ENCODE measurements at regions not wholly inside any gene's neighbourhood (a gene's known extent, or its start where the extent isn't known, plus 50 kb on each side); places are given as distances from the start of the nearest gene placed in this dataset.

- H3K27ac Mint-ChIP-seq, result no peak overlapping the region
- no peaks in the 10 kb centered on the region for H3K36me3 Mint-ChIP-seq (ENCODE audit: low read depth)
- H3K4me3 Mint-ChIP-seq, result no peak overlapping the region
- no peaks in the 10 kb centered on the region for H3K9me3 ChIP-seq (ENCODE audit: control insufficient read depth, low read length, poor library complexity, severe bottlenecking)
- DNase-seq (no peak), ATAC-seq (no peak)
- no peaks in the 10 kb centered on the region for H3K27me3 Mint-ChIP-seq
- no peaks in the 10 kb centered on the region for H3K4me1 Mint-ChIP-seq
Observed at GRCh38 chr3:159127021-159127392, 325.2 kb downstream of the MFSD1 start.

- no peak overlapping the region for H3K4me3 Mint-ChIP-seq
- H3K9me3 ChIP-seq (ENCODE audit: control insufficient read depth, low read length, poor library complexity, severe bottlenecking), result no peaks in the 10 kb centered on the region
- no peaks in the 10 kb centered on the region for H3K27me3 Mint-ChIP-seq
- no peaks in the 10 kb centered on the region for H3K36me3 Mint-ChIP-seq (ENCODE audit: low read depth)
- DNase-seq (no peak), ATAC-seq (no peak)
- no peaks in the 10 kb centered on the region for H3K4me1 Mint-ChIP-seq
- no peak overlapping the region for H3K27ac Mint-ChIP-seq
Observed at GRCh38 chr3:159128628-159129027, 326.8 kb downstream of the MFSD1 start.

- no peaks in the 10 kb centered on the region for H3K9me3 ChIP-seq (ENCODE audit: control insufficient read depth, low read length, poor library complexity, severe bottlenecking)
- H3K27ac Mint-ChIP-seq, result no peak overlapping the region
- no peak for DNase-seq
- H3K4me1 Mint-ChIP-seq, result no peaks in the 10 kb centered on the region
- no peak overlapping the region for H3K4me3 Mint-ChIP-seq
- no peaks in the 10 kb centered on the region for H3K36me3 Mint-ChIP-seq (ENCODE audit: low read depth)
- ATAC-seq, result no peak
- no peaks in the 10 kb centered on the region for H3K27me3 Mint-ChIP-seq
Observed at GRCh38 chr3:159130108-159130507, 328.3 kb downstream of the MFSD1 start.

GRCh38 chr3:159131376-159131775 is 329.5 kb downstream of the MFSD1 start:
- H3K9me3 ChIP-seq (ENCODE audit: control insufficient read depth, low read length, poor library complexity, severe bottlenecking), result no peaks in the 10 kb centered on the region
- H3K36me3 Mint-ChIP-seq (ENCODE audit: low read depth), result no peaks in the 10 kb centered on the region
- no peak for DNase-seq
- no peaks in the 10 kb centered on the region for H3K4me1 Mint-ChIP-seq
- no peaks in the 10 kb centered on the region for H3K27me3 Mint-ChIP-seq
- H3K4me3 Mint-ChIP-seq, result no peak overlapping the region
- no peak for ATAC-seq
- H3K27ac Mint-ChIP-seq, result no peak overlapping the region

GRCh38 chr3:159137949-159138348 is 336.1 kb downstream of the MFSD1 start:
- Mint-ChIP-seq H3K4me1 (no peaks in the 10 kb centered on the region), H3K36me3 (ENCODE audit: low read depth) (no peaks in the 10 kb centered on the region), H3K4me3 (no peak overlapping the region), H3K27ac (no peak overlapping the region), H3K27me3 (no peaks in the 10 kb centered on the region)
- DNase-seq (no peak), ATAC-seq (no peak)
- H3K9me3 ChIP-seq (ENCODE audit: control insufficient read depth, low read length, poor library complexity, severe bottlenecking), result no peaks in the 10 kb centered on the region

GRCh38 chr3:159139326-159139725 is 337.5 kb downstream of the MFSD1 start:
- H3K4me1 Mint-ChIP-seq, result no peaks in the 10 kb centered on the region
- no peak overlapping the region for H3K4me3 Mint-ChIP-seq
- no peaks in the 10 kb centered on the region for H3K36me3 Mint-ChIP-seq (ENCODE audit: low read depth)
- no peak overlapping the region for H3K27ac Mint-ChIP-seq
- H3K27me3 Mint-ChIP-seq, result no peaks in the 10 kb centered on the region
- no peaks in the 10 kb centered on the region for H3K9me3 ChIP-seq (ENCODE audit: control insufficient read depth, low read length, poor library complexity, severe bottlenecking)
- DNase-seq (no peak), ATAC-seq (no peak)

GRCh38 chr3:159144472-159144871 is 342.6 kb downstream of the MFSD1 start:
- Mint-ChIP-seq H3K36me3 (ENCODE audit: low read depth) (no peaks in the 10 kb centered on the region), H3K27ac (no peak overlapping the region), H3K4me1 (no peaks in the 10 kb centered on the region), H3K4me3 (no peak overlapping the region), H3K27me3 (no peaks in the 10 kb centered on the region)
- no peaks in the 10 kb centered on the region for H3K9me3 ChIP-seq (ENCODE audit: control insufficient read depth, low read length, poor library complexity, severe bottlenecking)
- no peak for ATAC-seq
- DNase-seq, result no peak

GRCh38 chr3:159144891-159145290 is 343.0 kb downstream of the MFSD1 start:
- Mint-ChIP-seq H3K27ac (no peak overlapping the region), H3K4me3 (no peak overlapping the region), H3K27me3 (no peaks in the 10 kb centered on the region), H3K36me3 (ENCODE audit: low read depth) (no peaks in the 10 kb centered on the region), H3K4me1 (no peaks in the 10 kb centered on the region)
- ATAC-seq (no peak), DNase-seq (no peak)
- H3K9me3 ChIP-seq (ENCODE audit: control insufficient read depth, low read length, poor library complexity, severe bottlenecking), result no peaks in the 10 kb centered on the region

GRCh38 chr3:159146392-159146791 is 344.5 kb downstream of the MFSD1 start:
- Mint-ChIP-seq H3K36me3 (ENCODE audit: low read depth) (no peaks in the 10 kb centered on the region), H3K27me3 (no peaks in the 10 kb centered on the region), H3K4me3 (no peak overlapping the region), H3K27ac (no peak overlapping the region), H3K4me1 (no peaks in the 10 kb centered on the region)
- H3K9me3 ChIP-seq (ENCODE audit: control insufficient read depth, low read length, poor library complexity, severe bottlenecking), result no peaks in the 10 kb centered on the region
- ATAC-seq (no peak), DNase-seq (no peak)

- H3K36me3 Mint-ChIP-seq (ENCODE audit: low read depth), result no peaks in the 10 kb centered on the region
- H3K4me1 Mint-ChIP-seq, result no peaks in the 10 kb centered on the region
- ATAC-seq, result no peak
Observed at GRCh38 chr3:159146856-159147435, 345.1 kb downstream of the MFSD1 start.

GRCh38 chr3:159147813-159148212 is 346.0 kb downstream of the MFSD1 start:
- DNase-seq, result no peak
- ATAC-seq, result no peak
- Mint-ChIP-seq H3K27ac (no peak overlapping the region), H3K4me1 (no peaks in the 10 kb centered on the region), H3K36me3 (ENCODE audit: low read depth) (no peaks in the 10 kb centered on the region), H3K27me3 (no peaks in the 10 kb centered on the region), H3K4me3 (no peak overlapping the region)
- H3K9me3 ChIP-seq (ENCODE audit: control insufficient read depth, low read length, poor library complexity, severe bottlenecking), result no peaks in the 10 kb centered on the region

More at GRCh38 chr3:159146856-159147435, 345.1 kb downstream of the MFSD1 start:
- no peaks in the 10 kb centered on the region for H3K27me3 Mint-ChIP-seq
- H3K9me3 ChIP-seq (ENCODE audit: control insufficient read depth, low read length, poor library complexity, severe bottlenecking), result no peaks in the 10 kb centered on the region
- no peak overlapping the region for H3K27ac Mint-ChIP-seq
- no peak overlapping the region for H3K4me3 Mint-ChIP-seq
- DNase-seq, result no peak

GRCh38 chr3:159148466-159148865 is 346.6 kb downstream of the MFSD1 start:
- DNase-seq (no peak), ATAC-seq (no peak)
- Mint-ChIP-seq H3K27me3 (no peaks in the 10 kb centered on the region), H3K36me3 (ENCODE audit: low read depth) (no peaks in the 10 kb centered on the region), H3K27ac (no peak overlapping the region), H3K4me1 (no peaks in the 10 kb centered on the region), H3K4me3 (no peak overlapping the region)
- no peaks in the 10 kb centered on the region for H3K9me3 ChIP-seq (ENCODE audit: control insufficient read depth, low read length, poor library complexity, severe bottlenecking)

- H3K4me1 Mint-ChIP-seq, result no peaks in the 10 kb centered on the region
- H3K27ac Mint-ChIP-seq, result no peak overlapping the region
- no peak overlapping the region for H3K4me3 Mint-ChIP-seq
- ATAC-seq (no peak), DNase-seq (no peak)
- no peaks in the 10 kb centered on the region for H3K9me3 ChIP-seq (ENCODE audit: control insufficient read depth, low read length, poor library complexity, severe bottlenecking)
- H3K36me3 Mint-ChIP-seq (ENCODE audit: low read depth), result no peaks in the 10 kb centered on the region
- H3K27me3 Mint-ChIP-seq, result no peaks in the 10 kb centered on the region
Observed at GRCh38 chr3:159149131-159149530, 347.3 kb downstream of the MFSD1 start.

GRCh38 chr3:159149633-159150032 is 347.8 kb downstream of the MFSD1 start:
- H3K4me1 Mint-ChIP-seq, result no peaks in the 10 kb centered on the region
- H3K27me3 Mint-ChIP-seq, result no peaks in the 10 kb centered on the region
- DNase-seq (no peak), ATAC-seq (no peak)
- no peaks in the 10 kb centered on the region for H3K9me3 ChIP-seq (ENCODE audit: control insufficient read depth, low read length, poor library complexity, severe bottlenecking)
- H3K4me3 Mint-ChIP-seq, result no peak overlapping the region
- H3K36me3 Mint-ChIP-seq (ENCODE audit: low read depth), result no peaks in the 10 kb centered on the region
- H3K27ac Mint-ChIP-seq, result no peak overlapping the region
